BLaER1 (cell line): ENCODE measurements at regions not wholly inside any gene's neighbourhood (a gene's known extent, or its start where the extent isn't known, plus 50 kb on each side); places are given as distances from the start of the nearest gene placed in this dataset.
"Not testable (repeated sequence)": the region's sequence is repeated elsewhere in the genome, so short reads cannot be mapped to it uniquely, and the experiment has no call there.

Source experiments
- H3K27ac ChIP-seq: shearing (Covaris generic); formaldehyde crosslinking; 2 replicates; pipeline ENCODE4 v1.8.1; 2022
- H3K27me3 ChIP-seq: shearing (Covaris generic); formaldehyde crosslinking; 2 replicates; pipeline ENCODE4 v1.8.1; 2022
- H3K36me3 ChIP-seq: shearing (Covaris generic); formaldehyde crosslinking; 2 replicates; pipeline ENCODE4 v1.8.1; 2022
- H3K4me1 ChIP-seq: shearing (Covaris generic); formaldehyde crosslinking; 2 replicates; pipeline ENCODE4 v1.8.1; 2022
- H3K4me2 ChIP-seq: shearing (Covaris generic); formaldehyde crosslinking; 2 replicates; pipeline ENCODE4 v1.8.1; 2022
- H3K4me3 ChIP-seq: shearing (Covaris generic); formaldehyde crosslinking; 2 replicates; pipeline ENCODE4 v1.8.1; 2022
- H3K9ac ChIP-seq: shearing (Covaris generic); formaldehyde crosslinking; 2 replicates; pipeline ENCODE4 v1.8.1; 2022
- H3K9me3 ChIP-seq: shearing (Covaris generic); formaldehyde crosslinking; 2 replicates; pipeline ENCODE4 v1.8.1; 2022
- H4K20me1 ChIP-seq: shearing (Covaris generic); formaldehyde crosslinking; 2 replicates; pipeline ENCODE4 v1.8.1; 2022

DNA sequence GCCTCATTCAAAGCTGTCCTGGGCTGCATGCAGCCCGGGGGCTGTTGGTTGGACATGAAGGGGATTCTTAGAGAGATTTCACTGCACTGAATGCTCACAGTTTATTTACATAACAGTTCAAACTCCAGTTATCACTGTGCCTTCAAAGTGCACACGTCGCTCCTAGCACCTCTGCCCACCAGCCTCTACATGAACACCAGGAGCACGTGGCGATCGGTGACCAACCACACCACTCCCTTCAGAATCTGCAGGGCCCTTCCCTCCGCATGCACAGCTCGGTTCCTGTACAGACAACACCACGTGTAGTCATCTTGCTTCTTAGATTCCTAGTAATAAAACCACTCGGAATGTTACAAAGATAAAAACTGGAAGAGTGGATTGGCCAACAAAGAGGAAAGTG, 72.9 kb upstream of the GOLGA6L6 start:
- H3K4me1 ChIP-seq, H3K27ac ChIP-seq, H3K4me2 ChIP-seq, H3K9ac ChIP-seq, H3K27me3 ChIP-seq, H4K20me1 ChIP-seq, H3K9me3 ChIP-seq, H3K4me3 ChIP-seq, H3K36me3 ChIP-seq: not testable (repeated sequence)

DNA sequence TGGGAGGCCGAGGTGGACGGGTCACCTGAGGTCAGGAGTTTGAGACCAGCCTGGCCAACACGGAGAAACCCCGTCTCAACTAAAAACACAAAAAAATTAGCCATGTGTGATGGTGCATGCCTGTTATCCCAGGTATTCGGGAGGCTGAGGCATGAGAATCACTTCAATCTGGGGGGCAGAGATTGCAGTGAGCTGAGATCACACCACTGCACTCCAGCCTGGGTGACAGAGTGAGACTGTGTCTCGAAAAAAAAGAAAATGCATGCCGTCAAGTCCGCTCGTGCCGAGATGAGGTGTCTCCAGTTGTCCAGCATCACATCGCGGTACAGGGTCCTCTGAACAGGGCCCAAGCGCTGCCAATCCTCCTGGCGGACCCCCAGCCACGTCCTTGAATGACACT, 71.2 kb upstream of the GOLGA6L6 start:
- H3K27ac ChIP-seq, H3K4me3 ChIP-seq, H3K36me3 ChIP-seq, H3K27me3 ChIP-seq, H3K4me2 ChIP-seq, H4K20me1 ChIP-seq, H3K9me3 ChIP-seq, H3K4me1 ChIP-seq, H3K9ac ChIP-seq: not testable (repeated sequence)

DNA sequence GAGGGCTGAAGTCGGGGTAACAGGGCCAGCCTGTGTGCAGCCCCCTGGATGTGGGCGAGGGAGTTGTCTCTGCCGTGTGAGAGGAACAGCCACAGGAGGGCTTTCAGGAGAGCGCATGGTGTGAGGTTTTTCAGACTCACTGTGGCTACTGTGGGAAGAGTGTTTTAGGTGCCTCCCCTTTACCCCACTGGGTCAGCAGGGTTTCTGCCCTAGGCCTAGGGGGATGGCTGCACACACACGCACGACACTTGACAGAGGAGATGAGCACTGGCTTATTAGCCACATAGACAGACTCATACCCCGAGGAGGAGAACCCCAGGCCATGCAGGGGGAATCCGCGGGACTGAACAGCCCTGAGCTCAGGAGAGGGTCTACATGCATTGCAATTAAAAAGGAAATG, 70.8 kb upstream of the GOLGA6L6 start:
- H3K9ac ChIP-seq, H3K9me3 ChIP-seq, H3K4me2 ChIP-seq, H3K36me3 ChIP-seq, H3K4me3 ChIP-seq, H4K20me1 ChIP-seq, H3K4me1 ChIP-seq, H3K27me3 ChIP-seq, H3K27ac ChIP-seq: not testable (repeated sequence)

DNA sequence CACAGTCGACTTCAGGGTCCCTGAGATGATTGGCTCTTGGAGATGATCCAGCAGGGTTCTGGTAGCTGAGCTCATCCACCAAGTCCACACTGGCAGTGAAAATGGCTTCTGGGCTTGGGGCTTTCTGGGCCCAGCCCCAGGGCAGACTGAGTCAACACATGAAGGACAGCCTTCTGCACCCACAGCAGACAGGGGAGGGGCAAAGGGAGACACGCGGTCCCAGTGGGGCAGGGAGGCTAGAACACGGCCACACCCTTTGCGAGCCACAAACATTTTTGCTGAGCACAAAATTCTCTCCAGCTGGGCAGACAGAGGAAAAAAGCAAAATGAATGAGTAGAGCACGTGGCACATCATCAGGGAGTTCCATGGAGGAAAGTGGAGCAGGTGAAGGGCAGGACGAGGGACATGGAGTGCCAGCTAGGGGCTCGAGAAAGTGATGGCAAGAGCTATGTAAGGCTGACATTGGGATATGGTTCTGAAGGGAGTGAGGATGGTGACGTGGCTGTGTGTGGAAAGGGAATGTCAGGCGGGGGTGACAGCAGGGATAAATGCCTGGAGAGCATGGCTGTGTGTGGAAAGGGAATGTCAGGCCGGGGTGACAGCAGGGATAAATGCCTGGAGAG, 70.2 kb upstream of the GOLGA6L6 start:
- not testable (repeated sequence) for H3K9me3 ChIP-seq, H3K4me1 ChIP-seq, H4K20me1 ChIP-seq, H3K27me3 ChIP-seq, H3K4me2 ChIP-seq, H3K36me3 ChIP-seq, H3K27ac ChIP-seq, H3K9ac ChIP-seq, H3K4me3 ChIP-seq

DNA sequence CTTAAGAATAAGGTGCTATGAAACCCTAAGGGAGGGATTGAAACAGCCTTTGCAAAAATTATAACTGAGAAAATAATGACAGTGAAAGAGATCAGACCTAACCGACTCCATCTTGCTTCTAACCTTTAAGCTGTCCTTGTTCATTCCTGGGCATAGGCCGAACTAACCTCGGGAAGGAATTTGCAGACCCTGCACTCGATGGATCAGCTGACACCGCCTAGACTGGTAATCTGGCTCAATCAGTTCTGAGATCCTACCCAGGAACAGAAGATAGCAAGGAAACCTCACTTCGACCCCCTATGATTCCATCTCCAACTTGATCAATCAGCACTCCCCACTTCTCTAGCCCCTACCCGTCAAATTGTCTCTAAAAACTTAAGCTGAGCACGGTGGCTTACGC, 66.6 kb upstream of the GOLGA6L6 start:
- not testable (repeated sequence) for H3K4me3 ChIP-seq, H3K36me3 ChIP-seq, H3K4me1 ChIP-seq, H3K9me3 ChIP-seq, H4K20me1 ChIP-seq, H3K27me3 ChIP-seq, H3K27ac ChIP-seq, H3K9ac ChIP-seq, H3K4me2 ChIP-seq

DNA sequence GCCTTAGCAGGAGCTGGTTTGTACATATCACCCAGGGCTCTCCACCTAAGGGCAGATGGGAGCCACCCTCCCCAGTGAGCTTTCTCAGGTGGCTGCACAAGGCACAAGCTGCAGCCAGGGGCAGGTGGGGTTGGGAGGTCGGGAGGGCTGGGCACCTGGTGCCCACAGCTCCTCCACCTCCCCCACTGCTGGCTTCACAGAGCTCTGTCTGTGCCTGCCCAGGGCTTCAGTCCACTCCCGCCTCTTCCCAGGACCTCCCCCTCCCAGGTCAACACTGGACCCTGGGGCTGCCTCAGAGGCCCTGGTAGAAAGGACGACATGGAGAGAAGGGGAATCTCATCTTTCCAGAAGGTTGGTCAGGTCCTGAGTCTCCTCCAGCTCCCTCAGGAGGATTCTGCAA, 55.6 kb upstream of the GOLGA6L6 start:
- H3K27ac ChIP-seq, H4K20me1 ChIP-seq, H3K36me3 ChIP-seq, H3K9ac ChIP-seq, H3K4me3 ChIP-seq, H3K27me3 ChIP-seq, H3K4me2 ChIP-seq, H3K4me1 ChIP-seq, H3K9me3 ChIP-seq: not testable (repeated sequence)

DNA sequence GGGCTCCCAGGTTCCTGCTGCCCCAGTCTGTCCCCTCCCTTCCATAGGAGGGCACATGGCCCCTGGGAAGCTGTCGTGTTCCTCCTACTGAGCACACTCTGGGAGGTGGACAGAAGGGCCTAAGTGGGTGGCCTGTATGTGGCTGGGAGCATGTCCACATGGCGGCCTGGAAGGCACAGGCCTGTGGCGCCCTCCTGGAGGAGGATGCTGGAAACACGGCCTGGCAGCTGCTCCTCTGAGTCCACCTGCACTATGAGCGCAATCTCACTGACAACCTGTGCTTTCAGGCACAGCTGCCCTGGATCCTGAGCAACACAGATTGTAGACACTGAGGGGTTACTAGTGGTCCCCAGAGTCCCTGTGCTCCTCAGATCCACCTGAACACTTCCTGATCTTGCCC, 52.6 kb upstream of the GOLGA6L6 start:
- not testable (repeated sequence) for H3K4me3 ChIP-seq, H3K4me2 ChIP-seq, H3K27ac ChIP-seq, H4K20me1 ChIP-seq, H3K36me3 ChIP-seq, H3K9ac ChIP-seq, H3K27me3 ChIP-seq, H3K9me3 ChIP-seq, H3K4me1 ChIP-seq

DNA sequence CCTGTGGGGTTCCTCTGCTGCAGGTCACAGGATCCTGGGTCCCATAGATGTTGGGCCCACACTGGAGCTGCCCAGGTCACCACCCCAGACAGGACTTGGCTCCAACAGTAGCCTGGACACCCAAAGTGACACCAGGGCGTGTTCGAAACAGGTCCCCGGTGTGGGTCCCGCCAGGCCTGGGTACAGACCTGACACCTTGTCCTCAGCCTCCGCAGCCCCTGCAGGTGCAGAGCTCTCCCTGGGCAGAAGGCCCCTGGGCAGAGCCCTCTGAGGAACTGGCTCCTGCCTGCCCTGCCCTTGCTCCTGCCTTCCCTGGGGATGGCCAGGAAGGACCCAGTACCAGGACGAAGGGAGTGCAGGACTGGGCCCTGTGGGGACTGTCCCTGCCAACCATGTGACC, 50.3 kb upstream of the GOLGA6L6 start:
- H3K4me1 ChIP-seq, H3K27ac ChIP-seq, H3K36me3 ChIP-seq, H4K20me1 ChIP-seq, H3K4me3 ChIP-seq, H3K4me2 ChIP-seq, H3K9ac ChIP-seq, H3K9me3 ChIP-seq, H3K27me3 ChIP-seq: not testable (repeated sequence)
